Breast epithelium (tissue), 3 donors: ENCODE measurements at regions not wholly inside any gene's neighbourhood (a gene's known extent, or its start where the extent isn't known, plus 50 kb on each side); places are given as distances from the start of the nearest gene placed in this dataset.

Source experiments
- CTCF ChIP-seq, 3 donors: fragments of 450-650 bp; IDR thresholded peaks; one replicate each; pipeline ENCODE4 v1.5.1; 2016 to 2017; ENCODE audit warnings: antibody characterized with exemption in 3 of 3, mild to moderate bottlenecking in 3 of 3, moderate library complexity in 3 of 3
- POLR2AphosphoS5 ChIP-seq, 3 donors: sonication (generic); formaldehyde crosslinking; IDR thresholded peaks; one replicate each; pipeline ENCODE4 v1.6.1; 2017; ENCODE audit warnings: antibody characterized with exemption in 3 of 3

DNA sequence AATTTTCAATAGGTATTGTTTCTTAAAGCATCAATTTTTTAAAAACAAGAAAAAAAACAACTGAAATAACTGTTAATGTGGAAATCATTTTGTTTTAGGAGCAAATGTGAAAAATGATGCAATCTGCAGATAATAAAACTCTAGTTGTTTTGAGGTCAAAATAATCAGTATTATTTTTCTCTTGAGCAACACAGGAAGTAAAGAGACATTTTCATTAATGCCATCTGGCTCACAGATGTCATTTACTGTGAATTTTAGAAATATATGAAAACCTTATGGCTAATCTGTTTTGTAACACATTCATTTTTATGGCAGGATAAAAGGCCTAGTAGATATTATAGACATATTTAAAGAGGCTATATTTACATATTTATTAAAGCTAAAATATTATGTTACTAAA, 141.6 kb downstream of the PCDH18 start:
- TF ChIP-seq CTCF (IDR thresholded peaks at IDR 0.05) (no peak), POLR2AphosphoS5 (IDR thresholded peaks at IDR 0.05) (no peak)
